ENCODE measurements at regions not wholly inside any gene's neighbourhood (a gene's known extent, or its start where the extent isn't known, plus 50 kb on each side); places are given as distances from the start of the nearest gene placed in this dataset.

GRCh38 chr12:58809064-58809607 is 111.2 kb downstream of the LRIG3 start:
- POLR2A ChIA-PET (ENCODE audit: low non-redundant PET): no interaction called here
- no peak for TF ChIP-seq CTCF (conservative IDR thresholded peaks at IDR 0.05; ENCODE audit: low read depth)
- CTCF ChIA-PET: interaction anchor here (0.5 kb wide), 1 partner anchor 270 kb away, joined by 3 read pairs; no protein-coding TSS in a partner anchor
- DNase-seq (ENCODE audit: low spot score): no peak
- H3K27ac ChIP-seq: no peak overlapping the region

GRCh38 chr12:58811346-58811745 is 109.0 kb downstream of the LRIG3 start:
- TF ChIP-seq CTCF (conservative IDR thresholded peaks at IDR 0.05; ENCODE audit: low read depth): no peak
- no peak for DNase-seq (ENCODE audit: low spot score)
- ChIA-PET CTCF (no interaction called here), POLR2A (ENCODE audit: low non-redundant PET) (no interaction called here)
- H3K27ac ChIP-seq: no peak overlapping the region

- no peak overlapping the region for H3K27ac ChIP-seq
- CTCF ChIA-PET: interaction anchor here (0.6 kb wide), 1 partner anchor 314 kb away, joined by 4 read pairs; no protein-coding TSS in a partner anchor
- POLR2A ChIA-PET (ENCODE audit: low non-redundant PET): no interaction called here
- no peak for TF ChIP-seq CTCF (conservative IDR thresholded peaks at IDR 0.05; ENCODE audit: low read depth)
- no peak for DNase-seq (ENCODE audit: low spot score)
Observed at GRCh38 chr12:58812214-58812613, 108.1 kb downstream of the LRIG3 start.

- CTCF ChIA-PET: no interaction called here
- H3K27ac ChIP-seq: no peak overlapping the region
- POLR2A ChIA-PET (ENCODE audit: low non-redundant PET): no interaction called here
- DNase-seq (ENCODE audit: low spot score): no peak
- no peak for TF ChIP-seq CTCF (conservative IDR thresholded peaks at IDR 0.05; ENCODE audit: low read depth)
Observed at GRCh38 chr12:58814036-58814435, 106.3 kb downstream of the LRIG3 start.

- no peak for TF ChIP-seq CTCF (conservative IDR thresholded peaks at IDR 0.05; ENCODE audit: low read depth)
- H3K27ac ChIP-seq: no peak overlapping the region
- no peak for DNase-seq (ENCODE audit: low spot score)
- POLR2A ChIA-PET (ENCODE audit: low non-redundant PET): no interaction called here
- CTCF ChIA-PET: interaction anchor here (0.5 kb wide), 1 partner anchor 669 kb away, joined by 3 read pairs; no protein-coding TSS in a partner anchor
Observed at GRCh38 chr12:58815235-58815634, 105.1 kb downstream of the LRIG3 start.

GRCh38 chr12:58818546-58818945 is 101.8 kb downstream of the LRIG3 start:
- H3K27ac ChIP-seq: no peak overlapping the region
- POLR2A ChIA-PET (ENCODE audit: low non-redundant PET): no interaction called here
- CTCF ChIA-PET: no interaction called here
- no peak for TF ChIP-seq CTCF (conservative IDR thresholded peaks at IDR 0.05; ENCODE audit: low read depth)
- DNase-seq (ENCODE audit: low spot score): no peak

Data from RWPE1 (cell line).